HUDEP-2 (cell line): ENCODE measurements at regions not wholly inside any gene's neighbourhood (a gene's known extent, or its start where the extent isn't known, plus 50 kb on each side); places are given as distances from the start of the nearest gene placed in this dataset.
"Not testable (repeated sequence)": the region's sequence is repeated elsewhere in the genome, so short reads cannot be mapped to it uniquely, and the experiment has no call there.

Experiments
- DNase-seq, 76 experiments: peaks; one replicate each; lab custom pipeline; 2025; ENCODE audit not compliant: unreplicated experiment in 76 of 76; lab: John Stamatoyannopoulos, UW

- DNase-seq = no peak
Observed at GRCh38 chr13:28607187-28607955, 51.6 kb upstream of the POMP start.

GRCh38 chr13:28606466-28606865, 52.5 kb upstream of the POMP start:
- no peak for DNase-seq

GRCh38 chr13:28605147-28605546, 53.8 kb upstream of the POMP start:
- not testable (repeated sequence) for DNase-seq

- DNase-seq = no peak
Observed at GRCh38 chr13:28603043-28603664, 55.8 kb upstream of the POMP start.

GRCh38 chr13:28602580-28602979, 56.4 kb upstream of the POMP start:
- no peak for DNase-seq

GRCh38 chr13:28601581-28601980, 57.3 kb upstream of the POMP start:
- DNase-seq = no peak

GRCh38 chr13:28597641-28598040, 61.3 kb upstream of the POMP start:
- DNase-seq = no peak

GRCh38 chr13:28590461-28590860, 68.5 kb upstream of the POMP start:
- DNase-seq = no peak

- DNase-seq = no peak
Observed at GRCh38 chr13:28588296-28588695, 70.6 kb upstream of the POMP start.

GRCh38 chr13:28587174-28587540, 71.8 kb upstream of the POMP start:
- no peak for DNase-seq

GRCh38 chr13:28586439-28587173, 72.3 kb upstream of the POMP start:
- no peak for DNase-seq

- DNase-seq = no peak
Observed at GRCh38 chr13:28585561-28585960, 73.4 kb upstream of the POMP start.

- DNase-seq = no peak
Observed at GRCh38 chr13:28584873-28585381, 74.0 kb upstream of the POMP start.

GRCh38 chr13:28583651-28584091, 75.3 kb upstream of the POMP start:
- DNase-seq = no peak

- no peak for DNase-seq
Observed at GRCh38 chr13:28582892-28583240, 76.1 kb upstream of the POMP start.

GRCh38 chr13:28582225-28582891, 76.6 kb upstream of the POMP start:
- DNase-seq = no peak

- DNase-seq = no peak
Observed at GRCh38 chr13:28581451-28581850, 77.5 kb upstream of the POMP start.

- no peak for DNase-seq
Observed at GRCh38 chr13:28579736-28580135, 79.2 kb upstream of the POMP start.

GRCh38 chr13:28579322-28579721, 79.6 kb upstream of the POMP start:
- no peak for DNase-seq

- DNase-seq = no peak
Observed at GRCh38 chr13:28576067-28576466, 81.1 kb upstream of the FLT1 start.

GRCh38 chr13:28575200-28575599, 80.3 kb upstream of the FLT1 start:
- no peak for DNase-seq
